ENCODE measurements at regions not wholly inside any gene's neighbourhood (a gene's known extent, or its start where the extent isn't known, plus 50 kb on each side); places are given as distances from the start of the nearest gene placed in this dataset.

- H3K4me3 ChIP-seq: no peak overlapping the region
- H3K36me3 ChIP-seq: no peaks in the 10 kb centered on the region
- no peak for DNase-seq
- no peak overlapping the region for H3K27ac ChIP-seq
- 33 to 41% methylated on average over 1 of the region's 1 CpG for WGBS, 2 donors
- TF ChIP-seq EP300 (IDR thresholded peaks at IDR 0.05) (no peak), POLR2A (IDR thresholded peaks at IDR 0.05) (no peak)
- no peaks in the 10 kb centered on the region for H3K27me3 ChIP-seq
- no peaks in the 10 kb centered on the region for H3K9me3 ChIP-seq
- no peak for ATAC-seq (ENCODE audit: low FRiP score in 2 of 2)
- no peaks in the 10 kb centered on the region for H3K4me1 ChIP-seq
Observed at GRCh38 chr2:228847684-228848083, 423.4 kb downstream of the PID1 start.

DNA sequence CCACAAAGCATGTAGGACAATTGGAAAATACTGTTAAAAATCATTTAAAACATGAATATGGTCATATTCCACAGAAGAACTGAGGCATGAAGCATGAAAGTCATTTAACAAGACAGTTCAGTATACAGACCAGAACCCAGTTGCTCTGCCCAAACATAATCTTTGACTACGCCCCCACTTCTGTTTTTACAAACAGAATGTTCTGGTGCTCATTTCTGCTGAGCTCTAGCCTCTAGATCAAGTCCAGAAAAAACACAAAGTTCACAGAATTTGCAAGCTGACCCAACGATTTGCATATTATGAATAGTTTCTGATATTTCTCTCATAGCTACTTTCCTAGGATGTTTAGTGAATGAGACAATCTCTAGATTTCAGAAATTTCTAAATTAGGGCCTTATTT, 424.9 kb downstream of the PID1 start:
- WGBS, 2 donors: 60 to 70% methylated on average over 2 of the region's 2 CpGs

DNA sequence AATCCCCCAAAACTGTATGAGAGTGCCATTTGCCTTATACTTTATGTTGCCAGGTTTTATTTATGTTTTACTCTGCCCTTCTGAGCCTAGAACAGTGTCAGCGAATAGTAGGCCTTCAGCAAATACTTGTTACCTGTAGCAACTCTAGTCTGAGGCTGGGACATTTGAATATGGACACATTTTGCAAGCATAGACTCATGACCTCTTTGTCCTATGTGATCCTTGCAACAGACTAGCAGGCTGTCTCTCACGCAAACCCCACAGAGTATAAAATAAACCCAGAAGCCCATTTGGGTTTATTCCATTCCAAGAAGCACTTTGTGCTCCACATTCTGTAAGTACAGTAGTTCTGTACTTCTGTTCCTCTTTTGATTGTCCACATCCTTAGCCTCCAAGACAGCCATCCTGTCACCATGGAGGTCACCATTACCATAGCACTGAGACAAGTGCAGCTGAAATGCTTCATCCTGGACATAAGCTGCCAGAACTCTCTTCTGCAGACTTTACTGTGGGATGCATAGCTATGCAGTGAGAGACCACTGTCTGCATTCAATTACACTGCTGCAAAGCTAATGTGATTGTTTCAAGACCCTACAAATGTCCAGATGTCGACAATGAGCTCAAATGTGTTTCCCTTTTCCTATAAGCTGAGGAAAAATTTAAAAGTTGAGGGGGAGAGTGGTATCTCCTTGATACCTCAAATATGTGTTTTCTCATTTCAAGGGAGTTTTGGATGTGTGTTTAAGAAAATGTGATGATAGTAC, 425.7 kb downstream of the PID1 start:
- no peak for ATAC-seq (ENCODE audit: low FRiP score in 2 of 2)

More for the DNA sequence above, 424.9 kb downstream of the PID1 start:
- DNase-seq: no peak
- no peak for ATAC-seq (ENCODE audit: low FRiP score in 2 of 2)
- no peak overlapping the region for H3K27ac ChIP-seq
- H3K4me1 ChIP-seq: no peaks in the 10 kb centered on the region
- no peaks in the 10 kb centered on the region for H3K9me3 ChIP-seq
- no peak for TF ChIP-seq CTCF (IDR thresholded peaks at IDR 0.05)
- TF ChIP-seq POLR2AphosphoS5 (IDR thresholded peaks at IDR 0.05): no peak
- TF ChIP-seq POLR2A (IDR thresholded peaks at IDR 0.05): no peak
- TF ChIP-seq EP300 (IDR thresholded peaks at IDR 0.05): no peak
- no peak overlapping the region for H3K4me3 ChIP-seq
- H3K27me3 ChIP-seq: no peaks in the 10 kb centered on the region
- no peaks in the 10 kb centered on the region for H3K36me3 ChIP-seq

DNA sequence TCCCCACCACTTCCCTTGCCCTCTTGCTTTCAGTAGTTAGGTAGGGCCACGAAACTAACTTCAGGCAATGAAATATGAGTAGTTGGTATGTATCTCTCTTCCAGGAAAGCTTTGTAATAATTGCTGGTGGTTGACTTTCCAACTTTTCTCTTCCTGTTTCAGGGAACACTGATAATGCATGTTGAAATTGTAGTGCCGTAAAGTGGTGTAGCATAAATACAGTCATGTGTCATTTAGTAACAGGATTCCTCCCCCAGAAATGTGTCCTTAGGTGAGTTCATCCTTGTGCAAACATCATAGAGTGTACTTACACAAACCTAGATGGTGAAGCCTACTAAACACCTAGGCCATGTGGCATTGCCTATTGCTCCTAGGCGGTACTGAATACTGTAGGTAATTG, 429.2 kb downstream of the PID1 start:
- Histone ChIP-seq H3K27me3 (no peaks in the 10 kb centered on the region), H3K9me3 (no peaks in the 10 kb centered on the region), H3K4me3 (no peak overlapping the region), H3K36me3 (no peaks in the 10 kb centered on the region), H3K27ac (no peak overlapping the region), H3K4me1 (peaks cover 0 to 6% (median 0%) of the 10 kb centered on the region in 4 donors)
- TF ChIP-seq POLR2AphosphoS5 (IDR thresholded peaks at IDR 0.05) (no peak), EP300 (IDR thresholded peaks at IDR 0.05) (no peak), CTCF (IDR thresholded peaks at IDR 0.05) (no peak)
- no peak for DNase-seq
- WGBS, 2 donors: 76 to 77% methylated on average over 3 of the region's 3 CpGs
- no peak for ATAC-seq (ENCODE audit: low FRiP score in 2 of 2)

More for the DNA sequence above, 425.7 kb downstream of the PID1 start:
- no peak overlapping the region for H3K4me3 ChIP-seq
- H3K9me3 ChIP-seq: no peaks in the 10 kb centered on the region
- H3K27ac ChIP-seq: no peak overlapping the region
- H3K27me3 ChIP-seq: no peaks in the 10 kb centered on the region
- no peak for DNase-seq
- WGBS, 2 donors: 85 to 89% methylated on average over 3 of the region's 3 CpGs
- no peaks in the 10 kb centered on the region for H3K4me1 ChIP-seq
- TF ChIP-seq POLR2A (IDR thresholded peaks at IDR 0.05): no peak
- H3K36me3 ChIP-seq: no peaks in the 10 kb centered on the region

- H3K4me3 ChIP-seq: no peak overlapping the region
- no peaks in the 10 kb centered on the region for H3K27me3 ChIP-seq
- 70 to 79% methylated on average over 5 of the region's 5 CpGs for WGBS, 2 donors
- H3K4me1 ChIP-seq: peaks cover 0 to 6% (median 0%) of the 10 kb centered on the region in 4 donors
- ATAC-seq (ENCODE audit: low FRiP score in 2 of 2) (no peak), DNase-seq (no peak)
- no peak overlapping the region for H3K27ac ChIP-seq
- no peaks in the 10 kb centered on the region for H3K36me3 ChIP-seq
- TF ChIP-seq POLR2A (IDR thresholded peaks at IDR 0.05) (no peak), EP300 (IDR thresholded peaks at IDR 0.05) (no peak), POLR2AphosphoS5 (IDR thresholded peaks at IDR 0.05) (no peak), CTCF (IDR thresholded peaks at IDR 0.05) (no peak)
- H3K9me3 ChIP-seq: no peaks in the 10 kb centered on the region
Observed at GRCh38 chr2:228841475-228841874, 429.6 kb downstream of the PID1 start.

GRCh38 chr2:228840743-228841114, 430.4 kb downstream of the PID1 start:
- Histone ChIP-seq H3K27ac (no peak overlapping the region), H3K27me3 (no peaks in the 10 kb centered on the region), H3K36me3 (no peaks in the 10 kb centered on the region), H3K4me1 (peaks cover 0 to 6% (median 0%) of the 10 kb centered on the region in 4 donors), H3K4me3 (no peak overlapping the region), H3K9me3 (no peaks in the 10 kb centered on the region)
- no peak for ATAC-seq (ENCODE audit: low FRiP score in 2 of 2)
- 93% methylated on average over 4 of the region's 4 CpGs for WGBS, 2 donors
- no peak for TF ChIP-seq POLR2AphosphoS5 (IDR thresholded peaks at IDR 0.05)
- no peak for TF ChIP-seq POLR2A (IDR thresholded peaks at IDR 0.05)
- TF ChIP-seq CTCF (IDR thresholded peaks at IDR 0.05): no peak
- TF ChIP-seq EP300 (IDR thresholded peaks at IDR 0.05): no peak
- no peak for DNase-seq
